IPS DF 4.7 (cell line): ENCODE measurements at regions not wholly inside any gene's neighbourhood (a gene's known extent, or its start where the extent isn't known, plus 50 kb on each side); places are given as distances from the start of the nearest gene placed in this dataset.
"Not testable (repeated sequence)": the region's sequence is repeated elsewhere in the genome, so short reads cannot be mapped to it uniquely, and the experiment has no call there.

ENCODE experiments used
- DNase-seq: peaks from one replicate; pipeline ENCODE4 v3.0.0-alpha.2; 2013; ENCODE audit warnings: low spot score; ENCODE audit errors: extremely low read depth

- DNase-seq, result no peak
Measured at GRCh38 chr12:105524961-105525360, 194.5 kb downstream of the C12orf75 start.

DNA sequence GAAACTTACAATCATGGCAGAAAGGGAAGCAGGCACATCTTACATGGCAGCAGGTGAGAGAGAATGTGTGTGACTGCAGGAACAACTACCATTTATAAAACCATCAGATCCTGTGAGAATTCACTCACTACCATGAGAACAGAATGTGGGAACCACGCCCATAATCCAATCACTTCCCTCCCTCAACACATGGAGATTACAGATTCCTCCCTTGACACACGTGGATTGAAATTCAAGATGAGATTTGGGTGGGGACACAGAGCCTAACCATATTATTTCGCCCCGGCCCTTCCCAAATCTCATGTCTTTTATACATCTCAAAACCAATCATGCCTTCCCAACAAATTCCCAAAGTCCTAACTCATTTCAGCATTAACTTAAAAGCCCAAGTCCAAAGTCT, 203.6 kb downstream of the C12orf75 start:
- no peak for DNase-seq

GRCh38 chr12:105535033-105535432, 204.5 kb downstream of the C12orf75 start:
- not testable (repeated sequence) for DNase-seq

DNA sequence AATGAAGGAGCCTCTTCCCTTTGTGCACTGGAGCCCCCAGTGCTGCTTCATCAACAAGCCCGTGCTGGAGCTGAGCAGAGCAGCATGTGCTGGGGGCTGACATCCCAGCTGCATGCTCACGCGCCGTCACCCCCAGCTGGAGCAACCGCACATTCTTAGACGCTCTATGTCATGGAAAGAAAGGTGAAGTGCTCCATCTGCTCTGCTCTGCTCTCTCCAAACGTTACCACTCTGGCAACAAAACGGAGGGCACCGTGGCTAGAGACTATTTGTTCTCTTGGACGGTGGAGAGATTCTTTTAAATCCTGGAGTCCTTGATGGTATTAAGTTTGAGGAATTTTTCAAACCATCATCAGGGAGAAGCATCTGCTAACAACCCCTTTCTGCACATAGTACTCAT, 208.4 kb downstream of the C12orf75 start:
- DNase-seq, result no peak

DNA sequence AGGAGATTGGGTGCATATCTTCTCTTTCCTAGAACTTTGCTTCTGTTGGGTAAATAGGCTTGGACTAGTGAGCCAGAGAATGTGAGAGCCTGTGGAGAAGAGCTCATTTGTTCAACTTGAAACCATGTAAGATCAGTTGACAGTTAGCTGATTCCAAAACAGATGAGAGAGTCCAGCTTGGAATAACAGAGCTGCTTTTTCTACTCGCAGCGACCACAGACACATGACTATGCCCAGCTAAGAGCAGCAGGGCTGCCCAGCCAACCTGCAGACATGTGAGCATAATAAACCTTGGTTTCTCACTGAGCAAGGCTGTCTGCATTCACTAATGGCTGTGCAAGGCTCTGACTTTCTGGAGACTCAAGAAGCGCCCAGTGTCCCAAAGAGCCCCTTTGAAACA, 209.2 kb downstream of the C12orf75 start:
- DNase-seq, result no peak

GRCh38 chr12:105547786-105548185, 217.3 kb downstream of the C12orf75 start:
- no peak for DNase-seq

GRCh38 chr12:105548626-105549025, 218.1 kb downstream of the C12orf75 start:
- DNase-seq, result no peak

DNA sequence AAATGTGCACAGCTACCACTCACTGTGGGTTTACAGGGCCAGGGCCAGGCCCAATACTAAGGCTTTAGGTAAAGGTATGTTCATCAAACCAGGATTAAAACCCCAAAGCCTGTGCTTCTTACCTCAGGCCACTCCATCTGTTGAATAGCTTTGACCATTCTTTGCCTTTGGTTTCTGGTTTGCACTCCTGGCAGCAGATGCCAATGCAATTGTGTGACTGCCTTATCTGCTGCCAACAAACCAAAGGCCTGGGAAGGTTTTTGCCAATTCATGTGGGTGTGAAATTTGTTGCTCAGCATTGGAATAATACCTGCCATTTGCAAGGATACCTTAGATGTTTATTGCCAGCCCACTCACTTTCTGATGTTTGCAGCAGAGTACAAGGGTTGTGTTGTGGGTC, 221.6 kb downstream of the C12orf75 start:
- no peak for DNase-seq

- DNase-seq, result no peak
Measured at GRCh38 chr12:105554223-105554678, 223.8 kb downstream of the C12orf75 start.

- DNase-seq, result no peak
Measured at GRCh38 chr12:105554856-105555255, 224.4 kb downstream of the C12orf75 start.

- DNase-seq, result no peak
Measured at GRCh38 chr12:105555556-105556295, 225.2 kb downstream of the C12orf75 start.

- no peak for DNase-seq
Measured at GRCh38 chr12:105559310-105559709, 228.8 kb downstream of the C12orf75 start.

DNA sequence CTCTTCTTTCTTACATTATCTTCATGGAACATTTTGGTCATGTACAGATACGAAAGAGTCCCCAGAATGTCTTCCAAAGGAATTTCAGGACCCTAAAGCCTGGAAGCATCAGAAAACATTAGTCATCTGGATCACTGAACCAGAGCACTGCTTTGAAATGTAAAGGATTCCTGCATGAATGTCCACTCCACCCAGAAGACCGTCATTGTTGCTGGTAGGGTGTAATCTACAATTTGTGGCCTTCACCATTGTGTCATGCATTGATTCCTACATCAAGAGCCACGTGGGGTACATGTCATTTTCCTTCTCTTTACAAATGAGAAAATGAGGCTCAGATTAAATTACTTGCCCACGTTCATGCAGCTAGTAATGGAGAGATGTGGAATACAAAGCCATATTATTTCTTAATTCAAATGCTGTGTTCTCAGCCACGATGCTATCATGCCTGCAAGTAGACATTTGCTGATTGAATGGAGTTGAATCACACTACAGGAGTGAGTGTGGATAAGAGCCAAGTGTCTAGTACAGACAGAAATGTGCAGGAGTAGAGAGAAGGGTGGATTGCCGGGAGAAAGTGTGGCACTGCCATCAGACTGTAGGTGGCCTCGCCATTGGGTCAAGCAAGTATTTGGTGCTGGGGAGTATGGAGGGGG, 231.2 kb downstream of the C12orf75 start:
- DNase-seq, result no peak

- no peak for DNase-seq
Measured at GRCh38 chr12:105562199-105562971, 231.9 kb downstream of the C12orf75 start.

DNA sequence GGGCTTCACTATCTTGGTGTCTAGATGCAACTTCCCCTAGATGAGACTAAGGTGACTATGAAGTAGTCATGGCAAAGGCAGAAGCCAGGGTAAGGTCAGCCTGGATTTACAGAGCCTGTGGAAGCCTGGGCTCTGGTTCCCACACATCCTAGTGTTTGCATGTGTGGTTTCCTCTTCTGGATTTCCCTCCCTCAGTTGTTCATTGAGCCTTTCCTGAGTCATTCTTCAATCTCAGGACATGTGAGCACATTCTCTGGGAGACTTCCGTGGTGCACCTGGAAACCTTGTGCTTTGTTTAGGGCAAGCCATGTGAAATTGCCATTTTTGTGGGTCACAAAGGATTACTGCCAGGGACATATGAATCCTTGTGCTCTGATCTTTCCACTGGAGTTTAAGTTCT, 236.6 kb downstream of the C12orf75 start:
- DNase-seq, result no peak

- DNase-seq, result no peak
Measured at GRCh38 chr12:105569886-105570285, 239.4 kb downstream of the C12orf75 start.

DNA sequence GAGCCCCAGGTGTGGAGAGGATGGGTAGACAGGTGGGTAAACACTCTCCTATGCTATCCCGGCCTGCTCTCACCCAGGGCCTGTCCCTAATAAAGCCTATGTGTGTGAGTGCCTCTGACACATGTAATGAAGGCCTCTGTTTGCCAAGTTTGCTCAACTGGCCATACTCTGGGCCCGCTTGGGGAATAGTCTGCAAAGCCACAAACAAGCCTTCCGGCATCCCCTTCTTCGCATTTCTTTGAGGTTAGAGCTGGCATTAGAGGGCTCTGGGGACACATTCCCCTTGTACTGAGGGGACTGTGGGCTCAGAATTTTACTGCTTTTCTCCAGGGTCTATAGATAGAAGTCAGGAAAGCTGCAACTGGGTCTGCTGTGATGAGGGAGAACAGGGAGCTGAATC, 240.5 kb downstream of the C12orf75 start:
- DNase-seq, result no peak

- DNase-seq, result no peak
Measured at GRCh38 chr12:105573574-105573973, 243.1 kb downstream of the C12orf75 start.

- no peak for DNase-seq
Measured at GRCh38 chr12:105574056-105574715, 243.7 kb downstream of the C12orf75 start.

DNA sequence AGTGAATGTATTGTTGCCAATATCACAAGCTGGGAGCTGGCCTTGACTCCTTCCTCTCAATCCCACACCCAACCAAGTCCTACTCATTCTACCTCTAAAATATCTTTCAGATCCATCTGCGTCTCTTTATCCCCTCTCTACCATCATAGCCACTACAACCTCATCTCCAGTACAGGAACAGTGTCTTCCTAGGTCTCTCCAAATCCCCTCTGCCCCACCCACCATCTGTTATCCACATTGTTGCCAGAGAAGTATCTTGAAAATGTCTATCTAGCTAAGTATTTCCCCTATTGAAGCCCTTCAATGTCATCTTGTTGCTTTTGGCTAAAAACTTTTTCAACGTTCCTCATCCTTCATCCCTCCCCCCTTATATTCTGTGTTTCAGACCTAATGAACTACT, 244.7 kb downstream of the C12orf75 start:
- no peak for DNase-seq

DNA sequence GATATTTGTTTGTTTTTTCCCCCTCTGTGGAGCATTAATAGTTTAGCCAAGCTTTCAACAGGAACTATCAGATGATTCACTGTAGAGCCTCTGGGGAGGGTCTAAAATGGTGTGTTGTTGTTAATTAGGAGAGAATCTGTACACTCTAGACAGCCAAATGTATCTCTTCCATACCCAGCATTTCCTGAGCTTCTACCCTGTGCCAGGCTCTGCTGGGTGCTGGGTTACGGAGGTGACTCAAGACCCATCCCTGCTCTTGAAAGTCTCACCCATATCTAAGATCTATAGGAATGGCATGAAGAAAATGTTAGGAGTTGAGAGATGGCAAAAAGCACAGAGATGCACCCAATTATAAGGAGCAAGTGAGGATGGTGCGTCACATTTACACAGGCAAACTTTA, 245.8 kb downstream of the C12orf75 start:
- no peak for DNase-seq
